ENCODE measurements at regions not wholly inside any gene's neighbourhood (a gene's known extent, or its start where the extent isn't known, plus 50 kb on each side); places are given as distances from the start of the nearest gene placed in this dataset.
A peak's percentile ranks its signal among the peaks of the same experiment; 100 is the strongest.

GRCh38 chr19:28400953-28401671 is 811.8 kb downstream of the UQCRFS1 start (continued):
- TF ChIP-seq INSM2 (tag by site-specific recombination; IDR thresholded peaks at IDR 0.05), result peak; percentile 92
- TF ChIP-seq EGR2 (tag by site-specific recombination; IDR thresholded peaks at IDR 0.05; ENCODE audit: low read depth), result no peak
- TF ChIP-seq ZNF423 (tag by site-specific recombination; IDR thresholded peaks at IDR 0.05), result 0 out of 2 replicates have a peak, but pooled peaks have one; percentile 6
- no peak for TF ChIP-seq ZNF202 (tag by site-specific recombination; IDR thresholded peaks at IDR 0.05; ENCODE audit: borderline replicate concordance)
- TF ChIP-seq ZNF23 (tag by site-specific recombination; IDR thresholded peaks at IDR 0.05; ENCODE audit: borderline replicate concordance), result no peak
- TF ChIP-seq ZNF132 (tag by site-specific recombination; IDR thresholded peaks at IDR 0.05; ENCODE audit: borderline replicate concordance), result no peak
- TF ChIP-seq SP3 (tag by site-specific recombination; IDR thresholded peaks at IDR 0.05), result no peak
- peak; percentile 93 for TF ChIP-seq SCRT2 (tag by site-specific recombination; IDR thresholded peaks at IDR 0.05)
- no peak for TF ChIP-seq ZNF664 (tag by site-specific recombination; IDR thresholded peaks at IDR 0.05)
- no peak for TF ChIP-seq RBAK (tag by site-specific recombination; IDR thresholded peaks at IDR 0.05)
- peak; percentile 50; the same call in 1 of the 2 replicates for TF ChIP-seq BCL6B (tag by site-specific recombination; IDR thresholded peaks at IDR 0.05)
- no peak for TF ChIP-seq KLF7 (tag by site-specific recombination; IDR thresholded peaks at IDR 0.05; ENCODE audit: borderline replicate concordance)
- no peak for TF ChIP-seq PBX3 (CRISPR knock-in tag; IDR thresholded peaks at IDR 0.05)
- TF ChIP-seq ZNF623 (tag by site-specific recombination; IDR thresholded peaks at IDR 0.05), result no peak
- no peak for TF ChIP-seq PRDM2 (tag by site-specific recombination; IDR thresholded peaks at IDR 0.05; ENCODE audit: borderline replicate concordance)
- TF ChIP-seq ZNF292 (tag by site-specific recombination; IDR thresholded peaks at IDR 0.05; ENCODE audit: borderline replicate concordance, low read depth), result no peak
- no peak for TF ChIP-seq GLI4 (tag by site-specific recombination; IDR thresholded peaks at IDR 0.05)
- TF ChIP-seq ZNF510 (tag by site-specific recombination; IDR thresholded peaks at IDR 0.05; ENCODE audit: insufficient replicate concordance), result no peak
- no peak for TF ChIP-seq ZNF513 (tag by site-specific recombination; IDR thresholded peaks at IDR 0.05)
- TF ChIP-seq ZNF274 (IDR thresholded peaks at IDR 0.05; ENCODE audit: low read length), result no peak
- no peak for TF ChIP-seq ZNF274 (tag by site-specific recombination; IDR thresholded peaks at IDR 0.05; ENCODE audit: borderline replicate concordance)
- no peak for TF ChIP-seq ZNF239 (tag by site-specific recombination; IDR thresholded peaks at IDR 0.05)
- no peak for TF ChIP-seq SP2 (tag by site-specific recombination; IDR thresholded peaks at IDR 0.05)
- TF ChIP-seq ZNF416 (tag by site-specific recombination; IDR thresholded peaks at IDR 0.05), result no peak
- TF ChIP-seq ZNF600 (tag by site-specific recombination; IDR thresholded peaks at IDR 0.05), result peak; percentile 56; the same call in 1 of the 2 replicates
- TF ChIP-seq REPIN1 (tag by site-specific recombination; IDR thresholded peaks at IDR 0.05; ENCODE audit: low read depth), result no peak
- TF ChIP-seq ZNF776 (tag by site-specific recombination; IDR thresholded peaks at IDR 0.05; ENCODE audit: borderline replicate concordance), result no peak
- TF ChIP-seq ZNF184 (tag by site-specific recombination; IDR thresholded peaks at IDR 0.05), result 0 out of 2 replicates have a peak, but pooled peaks have one; percentile 64
